Breast epithelium (tissue), 3 donors: ENCODE measurements at regions not wholly inside any gene's neighbourhood (a gene's known extent, or its start where the extent isn't known, plus 50 kb on each side); places are given as distances from the start of the nearest gene placed in this dataset.

Experiments used
- POLR2A ChIP-seq: fragments of 450-650 bp; IDR thresholded peaks from one replicate; pipeline ENCODE4 v1.6.1; 2016; ENCODE audit warnings: antibody characterized with exemption, mild to moderate bottlenecking, moderate library complexity
- TF ChIP-seq, protein P1 (sequence below), 3 donors: fragments of 450-650 bp; IDR thresholded peaks; one replicate each; pipeline ENCODE4 v1.5.1; 2016 to 2017; ENCODE audit warnings: antibody characterized with exemption in 3 of 3, mild to moderate bottlenecking in 3 of 3, moderate library complexity in 3 of 3

GRCh38 chr18:4593895-4594294, 138.8 kb upstream of the DLGAP1 start:
- TF ChIP-seq, protein P1, sequence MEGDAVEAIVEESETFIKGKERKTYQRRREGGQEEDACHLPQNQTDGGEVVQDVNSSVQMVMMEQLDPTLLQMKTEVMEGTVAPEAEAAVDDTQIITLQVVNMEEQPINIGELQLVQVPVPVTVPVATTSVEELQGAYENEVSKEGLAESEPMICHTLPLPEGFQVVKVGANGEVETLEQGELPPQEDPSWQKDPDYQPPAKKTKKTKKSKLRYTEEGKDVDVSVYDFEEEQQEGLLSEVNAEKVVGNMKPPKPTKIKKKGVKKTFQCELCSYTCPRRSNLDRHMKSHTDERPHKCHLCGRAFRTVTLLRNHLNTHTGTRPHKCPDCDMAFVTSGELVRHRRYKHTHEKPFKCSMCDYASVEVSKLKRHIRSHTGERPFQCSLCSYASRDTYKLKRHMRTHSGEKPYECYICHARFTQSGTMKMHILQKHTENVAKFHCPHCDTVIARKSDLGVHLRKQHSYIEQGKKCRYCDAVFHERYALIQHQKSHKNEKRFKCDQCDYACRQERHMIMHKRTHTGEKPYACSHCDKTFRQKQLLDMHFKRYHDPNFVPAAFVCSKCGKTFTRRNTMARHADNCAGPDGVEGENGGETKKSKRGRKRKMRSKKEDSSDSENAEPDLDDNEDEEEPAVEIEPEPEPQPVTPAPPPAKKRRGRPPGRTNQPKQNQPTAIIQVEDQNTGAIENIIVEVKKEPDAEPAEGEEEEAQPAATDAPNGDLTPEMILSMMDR (IDR thresholded peaks at IDR 0.05) = no peak
- no peak for TF ChIP-seq POLR2A
